ENCODE measurements at regions not wholly inside any gene's neighbourhood (a gene's known extent, or its start where the extent isn't known, plus 50 kb on each side); places are given as distances from the start of the nearest gene placed in this dataset.
"Not testable (repeated sequence)": the region's sequence is repeated elsewhere in the genome, so short reads cannot be mapped to it uniquely, and the experiment has no call there.

GRCh38 chr19:29873801-29874575 is 62.2 kb downstream of the CCNE1 start:
- Mint-ChIP-seq H3K27me3 (ENCODE audit: low read depth) (peaks cover 7% of the 10 kb centered on the region), H3K4me3 (ENCODE audit: unreplicated experiment) (peak overlapping the region; percentile 19), H3K27ac (ENCODE audit: unreplicated experiment) (peak overlapping the region; percentile 50), H3K36me3 (ENCODE audit: low read depth) (no peaks in the 10 kb centered on the region), H3K4me1 (ENCODE audit: low read depth) (peaks cover 23% of the 10 kb centered on the region), H3K9me3 (ENCODE audit: low read depth) (no peaks in the 10 kb centered on the region)
- DNase-seq (ENCODE audit: low spot score), result peak; percentile 70
- TF ChIP-seq CTCF (IDR thresholded peaks at IDR 0.05), result peak; percentile 65

- Mint-ChIP-seq H3K4me3 (ENCODE audit: unreplicated experiment) (no peak overlapping the region), H3K36me3 (ENCODE audit: low read depth) (no peaks in the 10 kb centered on the region), H3K9me3 (ENCODE audit: low read depth) (no peaks in the 10 kb centered on the region), H3K4me1 (ENCODE audit: low read depth) (peaks cover 23% of the 10 kb centered on the region), H3K27ac (ENCODE audit: unreplicated experiment) (no peak overlapping the region), H3K27me3 (ENCODE audit: low read depth) (peaks cover 13% of the 10 kb centered on the region)
- no peak for TF ChIP-seq CTCF (IDR thresholded peaks at IDR 0.05)
- DNase-seq (ENCODE audit: low spot score), result peak; percentile 72
Observed at GRCh38 chr19:29875931-29876330, 64.1 kb downstream of the CCNE1 start.

- Mint-ChIP-seq H3K27me3 (ENCODE audit: low read depth) (peaks cover 16% of the 10 kb centered on the region), H3K4me1 (ENCODE audit: low read depth) (peaks cover 23% of the 10 kb centered on the region), H3K36me3 (ENCODE audit: low read depth) (no peaks in the 10 kb centered on the region), H3K27ac (ENCODE audit: unreplicated experiment) (no peak overlapping the region), H3K9me3 (ENCODE audit: low read depth) (no peaks in the 10 kb centered on the region), H3K4me3 (ENCODE audit: unreplicated experiment) (no peak overlapping the region)
- TF ChIP-seq CTCF (IDR thresholded peaks at IDR 0.05), result no peak
- peak; percentile 69 for DNase-seq (ENCODE audit: low spot score)
Observed at GRCh38 chr19:29876414-29876813, 64.6 kb downstream of the CCNE1 start.

- Mint-ChIP-seq H3K27me3 (ENCODE audit: low read depth) (peaks cover 17% of the 10 kb centered on the region), H3K4me1 (ENCODE audit: low read depth) (peaks cover 23% of the 10 kb centered on the region)
- not testable (repeated sequence) for DNase-seq (ENCODE audit: low spot score); H3K27ac Mint-ChIP-seq (ENCODE audit: unreplicated experiment); H3K4me3 Mint-ChIP-seq (ENCODE audit: unreplicated experiment); H3K36me3 Mint-ChIP-seq (ENCODE audit: low read depth); H3K9me3 Mint-ChIP-seq (ENCODE audit: low read depth)
Observed at GRCh38 chr19:29876908-29877307, 65.1 kb downstream of the CCNE1 start.

- Mint-ChIP-seq H3K4me3 (ENCODE audit: unreplicated experiment) (no peak overlapping the region), H3K27me3 (ENCODE audit: low read depth) (peaks cover 14% of the 10 kb centered on the region), H3K27ac (ENCODE audit: unreplicated experiment) (no peak overlapping the region), H3K36me3 (ENCODE audit: low read depth) (no peaks in the 10 kb centered on the region), H3K4me1 (ENCODE audit: low read depth) (peaks cover 20% of the 10 kb centered on the region), H3K9me3 (ENCODE audit: low read depth) (no peaks in the 10 kb centered on the region)
- DNase-seq (ENCODE audit: low spot score), result peak; percentile 88
- TF ChIP-seq CTCF (IDR thresholded peaks at IDR 0.05), result no peak
Observed at GRCh38 chr19:29878973-29879654, 62.9 kb upstream of the URI1 start.
